Activated B cell treated with CpG ODN at 0.5 μM for 24 hours (primary cell): ENCODE measurements at regions not wholly inside any gene's neighbourhood (a gene's known extent, or its start where the extent isn't known, plus 50 kb on each side); places are given as distances from the start of the nearest gene placed in this dataset.
"Not testable (repeated sequence)": the region's sequence is repeated elsewhere in the genome, so short reads cannot be mapped to it uniquely, and the experiment has no call there.

Source experiments
- ATAC-seq: fragments of 200-7000 bp; cut with Tn5 transposase; one replicate; pipeline ENCODE4 v1.10.0; 2021; ENCODE audit warnings: low read depth, mild to moderate bottlenecking, moderate library complexity
- CTCF ChIA-PET: fragments of 350-600 bp; sonication (Branson Sonifier 250); formaldehyde crosslinking; loops from one replicate; lab custom pipeline; 2021; ENCODE audit warnings: antibody characterized with exemption; lab: Charles Lee
- POLR2A ChIA-PET: fragments of 350-600 bp; sonication (Branson Sonifier 250); formaldehyde crosslinking; loops from one replicate; lab custom pipeline; 2021; ENCODE audit warnings: antibody characterized with exemption; lab: Charles Lee
- DNase-seq: peaks from one replicate; pipeline ENCODE4 v3.0.0; 2022
- H3K27ac Mint-ChIP-seq: one replicate; pipeline ENCODE4 v1.8.0; 2020; ENCODE audit warnings: mixed read lengths
- H3K27me3 Mint-ChIP-seq: one replicate; pipeline ENCODE4 v1.8.0; 2021; ENCODE audit warnings: mixed read lengths
- H3K36me3 Mint-ChIP-seq: one replicate; pipeline ENCODE4 v1.8.0; 2021; ENCODE audit warnings: low read depth, mixed read lengths
- H3K4me1 Mint-ChIP-seq: one replicate; pipeline ENCODE4 v1.8.0; 2021; ENCODE audit warnings: mixed read lengths
- H3K4me3 Mint-ChIP-seq: one replicate; pipeline ENCODE4 v1.8.0; 2020; ENCODE audit warnings: mild to moderate bottlenecking, mixed read lengths
- H3K9me3 Mint-ChIP-seq: one replicate; pipeline ENCODE4 v1.8.0; 2020; ENCODE audit warnings: mixed read lengths
- intact Hi-C: fragments of 100-400 bp; cut with micrococcal nuclease; formaldehyde crosslinking; loops from one replicate; pipeline ENCODE4 v1.15.1; 2024
- TF ChIP-seq, protein P1 (sequence below): fragments of 200-600 bp; IDR thresholded peaks from one replicate; pipeline ENCODE4 v1.8.0; 2022; ENCODE audit warnings: antibody characterized with exemption, mild to moderate bottlenecking

GRCh38 chr7:146022776-146023175 lies 93.8 kb upstream of the CNTNAP2 start:
- intact Hi-C loops: no loop called here
- peaks cover 18% of the 10 kb centered on the region for H3K9me3 Mint-ChIP-seq
- H3K27ac Mint-ChIP-seq: no peak overlapping the region
- H3K36me3 Mint-ChIP-seq: no peaks in the 10 kb centered on the region
- TF ChIP-seq, protein P1, sequence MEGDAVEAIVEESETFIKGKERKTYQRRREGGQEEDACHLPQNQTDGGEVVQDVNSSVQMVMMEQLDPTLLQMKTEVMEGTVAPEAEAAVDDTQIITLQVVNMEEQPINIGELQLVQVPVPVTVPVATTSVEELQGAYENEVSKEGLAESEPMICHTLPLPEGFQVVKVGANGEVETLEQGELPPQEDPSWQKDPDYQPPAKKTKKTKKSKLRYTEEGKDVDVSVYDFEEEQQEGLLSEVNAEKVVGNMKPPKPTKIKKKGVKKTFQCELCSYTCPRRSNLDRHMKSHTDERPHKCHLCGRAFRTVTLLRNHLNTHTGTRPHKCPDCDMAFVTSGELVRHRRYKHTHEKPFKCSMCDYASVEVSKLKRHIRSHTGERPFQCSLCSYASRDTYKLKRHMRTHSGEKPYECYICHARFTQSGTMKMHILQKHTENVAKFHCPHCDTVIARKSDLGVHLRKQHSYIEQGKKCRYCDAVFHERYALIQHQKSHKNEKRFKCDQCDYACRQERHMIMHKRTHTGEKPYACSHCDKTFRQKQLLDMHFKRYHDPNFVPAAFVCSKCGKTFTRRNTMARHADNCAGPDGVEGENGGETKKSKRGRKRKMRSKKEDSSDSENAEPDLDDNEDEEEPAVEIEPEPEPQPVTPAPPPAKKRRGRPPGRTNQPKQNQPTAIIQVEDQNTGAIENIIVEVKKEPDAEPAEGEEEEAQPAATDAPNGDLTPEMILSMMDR: no peak
- DNase-seq: no peak
- H3K27me3 Mint-ChIP-seq: no peaks in the 10 kb centered on the region
- ATAC-seq: no peak
- POLR2A ChIA-PET: no interaction called here
- H3K4me1 Mint-ChIP-seq: no peaks in the 10 kb centered on the region
- no peak overlapping the region for H3K4me3 Mint-ChIP-seq
- CTCF ChIA-PET: no interaction called here

DNA sequence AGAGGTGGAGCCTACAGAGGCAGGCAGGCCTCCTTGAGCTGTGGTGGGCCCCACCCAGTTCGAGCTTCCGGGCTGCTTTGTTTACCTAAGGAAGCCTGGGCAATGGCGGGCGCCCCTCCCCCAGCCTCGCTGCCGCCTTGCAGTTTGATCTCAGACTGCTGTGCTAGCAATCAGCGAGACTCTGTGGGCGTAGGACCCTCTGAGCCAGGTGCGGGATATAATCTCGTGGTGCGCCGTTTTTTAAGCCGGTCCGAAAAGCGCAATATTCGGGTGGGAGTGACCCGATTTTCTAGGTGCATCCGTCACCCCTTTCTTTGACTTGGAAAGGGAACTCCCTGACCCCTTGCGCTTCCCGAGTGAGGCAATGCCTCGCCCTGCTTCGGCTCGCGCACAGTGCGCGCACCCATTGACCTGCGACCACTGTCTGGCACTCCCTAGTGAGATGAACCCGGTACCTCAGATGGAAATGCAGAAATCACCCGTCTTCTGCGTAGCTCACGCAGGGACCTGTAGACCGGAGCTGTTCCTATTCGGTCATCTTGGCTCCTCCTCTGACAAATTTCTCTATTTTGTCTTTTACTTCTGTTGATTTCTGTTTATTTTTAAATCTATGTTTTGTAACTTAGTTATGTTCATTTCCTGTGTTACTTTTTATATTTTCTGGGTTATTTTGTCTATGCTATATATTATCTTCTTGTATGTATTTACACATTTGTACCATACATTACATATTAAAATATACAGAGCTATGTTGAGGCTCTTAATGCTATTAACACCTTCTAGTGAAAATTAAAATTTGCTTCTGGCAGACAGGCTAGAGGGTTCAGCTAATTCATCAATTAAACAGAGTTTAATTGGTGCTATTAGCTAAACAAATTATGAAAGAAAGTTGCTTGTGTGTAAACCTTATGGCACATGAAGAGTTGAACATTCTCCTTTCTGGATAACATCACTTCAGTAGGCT lies 97.3 kb upstream of the CNTNAP2 start:
- H3K4me1 Mint-ChIP-seq, DNase-seq, H3K27ac Mint-ChIP-seq, ATAC-seq, intact Hi-C loops, H3K4me3 Mint-ChIP-seq, H3K36me3 Mint-ChIP-seq, POLR2A ChIA-PET, H3K27me3 Mint-ChIP-seq, CTCF ChIA-PET, H3K9me3 Mint-ChIP-seq: not testable (repeated sequence)

GRCh38 chr7:146017366-146017765 lies 99.2 kb upstream of the CNTNAP2 start:
- POLR2A ChIA-PET, H3K9me3 Mint-ChIP-seq, H3K27ac Mint-ChIP-seq, H3K36me3 Mint-ChIP-seq, H3K4me3 Mint-ChIP-seq, H3K4me1 Mint-ChIP-seq, DNase-seq, ATAC-seq, CTCF ChIA-PET, intact Hi-C loops, H3K27me3 Mint-ChIP-seq: not testable (repeated sequence)

GRCh38 chr7:146014154-146014553 lies 102.4 kb upstream of the CNTNAP2 start:
- DNase-seq, H3K4me1 Mint-ChIP-seq, CTCF ChIA-PET, intact Hi-C loops, H3K36me3 Mint-ChIP-seq, H3K4me3 Mint-ChIP-seq, ATAC-seq, H3K27ac Mint-ChIP-seq, H3K9me3 Mint-ChIP-seq, POLR2A ChIA-PET, H3K27me3 Mint-ChIP-seq: not testable (repeated sequence)

DNA sequence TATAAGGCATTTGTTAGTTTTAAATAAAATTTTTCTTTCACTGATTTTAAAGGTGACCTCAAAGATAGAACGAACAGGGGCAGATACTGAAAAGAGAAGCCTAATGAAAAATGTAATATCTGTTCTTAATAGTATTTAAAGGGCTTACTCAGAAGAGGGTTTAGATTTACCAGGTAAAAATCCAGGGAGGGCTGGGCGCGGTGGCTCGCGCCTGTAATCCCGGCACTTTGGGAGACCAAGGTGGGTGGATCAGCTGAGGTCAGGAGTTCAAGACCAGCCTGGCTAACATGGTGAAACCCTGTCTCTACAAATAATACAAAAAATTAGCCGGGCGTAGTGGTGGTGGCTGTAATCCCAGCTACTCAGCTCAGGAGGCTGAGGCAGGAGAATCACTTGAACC lies 108.3 kb upstream of the CNTNAP2 start:
- CTCF ChIA-PET: no interaction called here
- Mint-ChIP-seq H3K9me3 (peaks cover 2% of the 10 kb centered on the region), H3K27me3 (no peaks in the 10 kb centered on the region), H3K4me3 (no peak overlapping the region), H3K36me3 (no peaks in the 10 kb centered on the region), H3K27ac (no peak overlapping the region), H3K4me1 (no peaks in the 10 kb centered on the region)
- TF ChIP-seq, protein P1: no peak
- no peak for DNase-seq
- intact Hi-C loops: no loop called here
- ATAC-seq: no peak
- POLR2A ChIA-PET: no interaction called here

GRCh38 chr7:146004805-146005204 lies 111.8 kb upstream of the CNTNAP2 start:
- Mint-ChIP-seq H3K27me3 (no peaks in the 10 kb centered on the region), H3K36me3 (no peaks in the 10 kb centered on the region), H3K4me3 (no peak overlapping the region), H3K9me3 (no peaks in the 10 kb centered on the region), H3K27ac (no peak overlapping the region), H3K4me1 (peaks cover 9% of the 10 kb centered on the region)
- DNase-seq: no peak
- intact Hi-C loops: no loop called here
- TF ChIP-seq, protein P1: no peak
- no peak for ATAC-seq
- CTCF ChIA-PET: no interaction called here
- POLR2A ChIA-PET: no interaction called here
